ENCODE measurements at regions not wholly inside any gene's neighbourhood (a gene's known extent, or its start where the extent isn't known, plus 50 kb on each side); places are given as distances from the start of the nearest gene placed in this dataset.

- peaks cover 0 to 5% (median 0%) of the 10 kb centered on the region in 3 donors for H3K9me3 ChIP-seq (ENCODE audit: control insufficient read depth in 2 of 3, insufficient read depth in 1 of 3, low read length in 3 of 3)
- no peak overlapping the region for H3K9ac ChIP-seq (ENCODE audit: low read length in 3 of 3)
- FAIRE-seq (no peak), DNase-seq (peak in 2 of 5 donors; percentile 11 to 34)
- no peaks in the 10 kb centered on the region for H3K36me3 ChIP-seq (ENCODE audit: control insufficient read depth in 2 of 3, insufficient read depth in 3 of 3, low read length in 3 of 3)
- H3K27ac ChIP-seq (ENCODE audit: low read depth in 2 of 2, low read length in 2 of 2) = no peak overlapping the region
- intact Hi-C loops (cut with DNase I) = no loop called here
- no peak overlapping the region for H3K4me3 ChIP-seq (ENCODE audit: low read length in 3 of 3)
- no peak for TF ChIP-seq CTCF (IDR thresholded peaks at IDR 0.05; ENCODE audit: borderline replicate concordance, extremely low read depth, insufficient read depth)
- no peaks in the 10 kb centered on the region for H3K4me1 ChIP-seq (ENCODE audit: control insufficient read depth in 2 of 3, insufficient read depth in 2 of 3, low read depth in 1 of 3, low read length in 3 of 3)
- H3K27me3 ChIP-seq (ENCODE audit: control insufficient read depth, insufficient read depth, low read length) = no peaks in the 10 kb centered on the region
These were observed 72.9 kb upstream of the PPP2R3B start for GRCh38 chrX:459611-460010.

DNA sequence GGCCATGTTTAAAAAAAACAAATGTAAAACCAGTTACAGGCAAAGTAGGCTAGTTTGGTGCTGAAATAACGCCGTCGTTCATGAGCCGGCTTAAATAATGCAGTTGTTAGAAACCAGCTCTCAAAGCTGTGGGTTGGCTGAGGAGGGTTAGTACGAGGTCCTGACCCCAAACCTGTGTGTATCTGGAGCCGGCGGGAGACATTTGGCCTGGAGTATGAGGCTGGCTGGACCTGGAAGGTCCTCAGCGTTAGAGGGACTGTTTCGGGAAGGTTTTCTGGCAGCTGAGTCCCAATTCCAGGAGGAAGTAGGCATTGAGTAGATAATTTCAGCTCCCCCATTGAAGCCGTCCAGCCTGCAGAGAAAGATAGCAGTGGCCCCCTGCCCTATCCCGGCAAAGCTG, 73.4 kb upstream of the PPP2R3B start:
- Histone ChIP-seq H3K9me3 (ENCODE audit: control insufficient read depth in 2 of 3, insufficient read depth in 1 of 3, low read length in 3 of 3) (peaks cover 0 to 5% (median 0%) of the 10 kb centered on the region in 3 donors), H3K27ac (ENCODE audit: low read depth in 2 of 2, low read length in 2 of 2) (no peak overlapping the region), H3K27me3 (ENCODE audit: control insufficient read depth, insufficient read depth, low read length) (no peaks in the 10 kb centered on the region), H3K36me3 (ENCODE audit: control insufficient read depth in 2 of 3, insufficient read depth in 3 of 3, low read length in 3 of 3) (no peaks in the 10 kb centered on the region), H3K9ac (ENCODE audit: low read length in 3 of 3) (no peak overlapping the region), H3K4me1 (ENCODE audit: control insufficient read depth in 2 of 3, insufficient read depth in 2 of 3, low read depth in 1 of 3, low read length in 3 of 3) (no peaks in the 10 kb centered on the region), H3K4me3 (ENCODE audit: low read length in 3 of 3) (no peak overlapping the region)
- intact Hi-C loops (cut with DNase I) = no loop called here
- FAIRE-seq (no peak), DNase-seq (no peak)
- no peak for TF ChIP-seq CTCF (IDR thresholded peaks at IDR 0.05; ENCODE audit: borderline replicate concordance, extremely low read depth, insufficient read depth)

- Histone ChIP-seq H3K9me3 (ENCODE audit: control insufficient read depth in 2 of 3, insufficient read depth in 1 of 3, low read length in 3 of 3) (peaks cover 0 to 5% (median 0%) of the 10 kb centered on the region in 3 donors), H3K4me3 (ENCODE audit: low read length in 3 of 3) (peak overlapping the region in 1 of 3 donors; percentile 16), H3K36me3 (ENCODE audit: control insufficient read depth in 2 of 3, insufficient read depth in 3 of 3, low read length in 3 of 3) (no peaks in the 10 kb centered on the region), H3K9ac (ENCODE audit: low read length in 3 of 3) (no peak overlapping the region), H3K27me3 (ENCODE audit: control insufficient read depth, insufficient read depth, low read length) (no peaks in the 10 kb centered on the region), H3K4me1 (ENCODE audit: control insufficient read depth in 2 of 3, insufficient read depth in 2 of 3, low read depth in 1 of 3, low read length in 3 of 3) (no peaks in the 10 kb centered on the region), H3K27ac (ENCODE audit: low read depth in 2 of 2, low read length in 2 of 2) (no peak overlapping the region)
- no peak for TF ChIP-seq CTCF (IDR thresholded peaks at IDR 0.05; ENCODE audit: borderline replicate concordance, extremely low read depth, insufficient read depth)
- intact Hi-C loops (cut with DNase I) = no loop called here
- FAIRE-seq (no peak), DNase-seq (peak in 1 of 5 donors; percentile 51)
These were observed 74.3 kb upstream of the PPP2R3B start for GRCh38 chrX:460823-461640.
